ENCODE measurements at regions not wholly inside any gene's neighbourhood (a gene's known extent, or its start where the extent isn't known, plus 50 kb on each side); places are given as distances from the start of the nearest gene placed in this dataset.

DNA sequence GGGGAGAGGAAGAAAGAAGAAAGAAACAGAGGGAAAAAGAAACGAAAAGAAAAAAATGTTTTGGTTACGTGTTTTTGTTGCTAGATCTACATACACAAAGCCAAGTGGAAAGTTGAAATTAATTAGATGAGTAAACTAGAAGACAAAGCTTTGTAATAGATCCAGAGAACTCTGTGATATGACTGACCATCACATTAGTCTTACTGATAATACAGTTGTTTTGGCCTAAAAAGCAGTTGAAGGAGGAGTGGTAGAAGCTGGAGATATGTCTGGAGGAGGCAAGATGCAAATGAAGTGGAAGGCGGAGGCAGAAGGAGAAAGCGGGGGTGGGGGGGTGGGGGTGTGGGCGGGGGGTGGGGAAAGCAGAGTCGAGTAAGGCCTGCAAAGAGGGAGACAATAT lies 500.1 kb upstream of the ID4 start:
- TF ChIP-seq, protein P1, sequence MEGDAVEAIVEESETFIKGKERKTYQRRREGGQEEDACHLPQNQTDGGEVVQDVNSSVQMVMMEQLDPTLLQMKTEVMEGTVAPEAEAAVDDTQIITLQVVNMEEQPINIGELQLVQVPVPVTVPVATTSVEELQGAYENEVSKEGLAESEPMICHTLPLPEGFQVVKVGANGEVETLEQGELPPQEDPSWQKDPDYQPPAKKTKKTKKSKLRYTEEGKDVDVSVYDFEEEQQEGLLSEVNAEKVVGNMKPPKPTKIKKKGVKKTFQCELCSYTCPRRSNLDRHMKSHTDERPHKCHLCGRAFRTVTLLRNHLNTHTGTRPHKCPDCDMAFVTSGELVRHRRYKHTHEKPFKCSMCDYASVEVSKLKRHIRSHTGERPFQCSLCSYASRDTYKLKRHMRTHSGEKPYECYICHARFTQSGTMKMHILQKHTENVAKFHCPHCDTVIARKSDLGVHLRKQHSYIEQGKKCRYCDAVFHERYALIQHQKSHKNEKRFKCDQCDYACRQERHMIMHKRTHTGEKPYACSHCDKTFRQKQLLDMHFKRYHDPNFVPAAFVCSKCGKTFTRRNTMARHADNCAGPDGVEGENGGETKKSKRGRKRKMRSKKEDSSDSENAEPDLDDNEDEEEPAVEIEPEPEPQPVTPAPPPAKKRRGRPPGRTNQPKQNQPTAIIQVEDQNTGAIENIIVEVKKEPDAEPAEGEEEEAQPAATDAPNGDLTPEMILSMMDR (IDR thresholded peaks at IDR 0.05; ENCODE audit: poor library complexity, severe bottlenecking): no peak
- no peak for TF ChIP-seq EZH2 (IDR thresholded peaks at IDR 0.05; ENCODE audit: borderline replicate concordance, insufficient read depth, low read length, poor library complexity, severe bottlenecking)
- TF ChIP-seq MXI1 (conservative IDR thresholded peaks at IDR 0.05; ENCODE audit: poor library complexity, severe bottlenecking): no peak
- no peak for TF ChIP-seq POLR2AphosphoS5 (IDR thresholded peaks at IDR 0.05)
- TF ChIP-seq SMC3 (conservative IDR thresholded peaks at IDR 0.05; ENCODE audit: poor library complexity): no peak
